ENCODE measurements at regions not wholly inside any gene's neighbourhood (a gene's known extent, or its start where the extent isn't known, plus 50 kb on each side); places are given as distances from the start of the nearest gene placed in this dataset.
"Not testable (repeated sequence)": the region's sequence is repeated elsewhere in the genome, so short reads cannot be mapped to it uniquely, and the experiment has no call there.

DNA sequence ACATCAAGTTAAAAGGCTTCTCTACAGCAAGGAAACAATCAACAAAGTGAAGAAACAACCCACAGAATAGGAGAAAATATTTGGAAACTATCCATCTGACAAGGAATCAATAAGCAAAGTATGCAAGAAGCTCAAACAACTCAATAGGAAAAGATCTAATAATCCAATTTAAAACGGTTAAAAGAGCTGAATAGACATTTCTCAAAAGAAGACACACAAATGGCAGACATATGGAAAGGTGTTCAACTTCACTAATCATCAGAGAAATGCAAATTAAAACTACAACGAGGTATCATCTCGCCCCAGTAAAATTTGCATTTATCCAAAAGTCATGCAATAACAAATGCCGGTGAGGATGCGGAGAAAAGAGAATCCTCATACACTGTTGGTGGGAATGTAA is 82.2 kb upstream of the NECTIN3 start:
- DNase-seq (ENCODE audit: low read depth, low spot score) = no peak

DNA sequence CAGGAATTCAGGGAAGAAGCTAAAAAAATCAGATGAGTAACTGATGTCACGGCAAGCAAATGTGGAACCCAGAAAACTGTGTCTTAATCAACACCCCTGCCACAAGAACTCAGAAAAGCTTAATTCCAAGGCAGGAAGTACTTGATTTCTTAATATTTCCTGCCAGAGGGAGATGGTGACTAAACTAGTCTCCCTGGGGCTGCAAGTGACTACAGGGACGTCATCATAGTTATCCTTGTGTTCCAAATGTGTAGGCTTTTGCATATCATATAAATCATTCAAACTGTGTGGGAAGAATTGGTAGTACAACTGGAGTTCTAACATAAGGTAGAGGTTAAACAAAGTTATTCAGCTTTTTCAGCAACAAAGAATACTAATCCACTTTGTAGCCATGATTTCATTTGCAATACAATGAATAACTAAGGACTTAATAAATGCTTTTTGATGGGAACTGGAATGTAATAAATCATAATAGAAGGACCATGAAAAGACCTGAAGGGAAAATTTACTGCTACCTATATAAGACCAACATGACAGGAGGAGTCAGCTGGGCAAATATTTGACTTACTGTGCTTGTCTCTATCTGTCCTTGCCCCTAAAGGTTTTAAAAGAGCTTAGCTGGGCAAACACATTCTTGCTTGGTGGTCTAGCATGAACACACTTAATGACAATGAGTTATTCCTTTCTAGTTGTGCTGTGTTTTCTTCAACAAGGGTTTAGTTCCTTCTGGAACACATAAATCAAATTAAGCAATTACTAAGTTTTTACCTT is 76.0 kb upstream of the NECTIN3 start:
- DNase-seq (ENCODE audit: low read depth, low spot score) = no peak

DNA sequence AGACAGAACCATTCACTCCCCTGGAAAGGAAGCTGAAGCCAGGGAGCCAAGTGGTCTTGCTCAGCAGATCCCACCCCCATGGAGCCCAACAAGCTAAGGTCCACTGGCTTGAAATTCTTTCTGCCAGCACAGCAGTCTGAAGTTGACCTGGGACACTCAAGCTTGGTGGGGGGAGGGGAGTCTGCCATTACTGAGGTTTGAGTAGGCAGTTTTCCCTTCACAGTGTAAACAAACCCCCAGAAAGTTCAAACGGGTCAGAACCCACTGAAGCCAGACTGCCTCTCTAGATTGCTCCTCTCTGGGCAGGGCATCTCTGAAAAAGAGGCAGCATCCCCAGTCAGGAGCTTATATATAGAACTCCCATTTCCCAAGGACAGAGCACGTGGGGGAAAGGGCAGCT is 72.8 kb upstream of the NECTIN3 start:
- not testable (repeated sequence) for DNase-seq (ENCODE audit: low read depth, low spot score)

DNA sequence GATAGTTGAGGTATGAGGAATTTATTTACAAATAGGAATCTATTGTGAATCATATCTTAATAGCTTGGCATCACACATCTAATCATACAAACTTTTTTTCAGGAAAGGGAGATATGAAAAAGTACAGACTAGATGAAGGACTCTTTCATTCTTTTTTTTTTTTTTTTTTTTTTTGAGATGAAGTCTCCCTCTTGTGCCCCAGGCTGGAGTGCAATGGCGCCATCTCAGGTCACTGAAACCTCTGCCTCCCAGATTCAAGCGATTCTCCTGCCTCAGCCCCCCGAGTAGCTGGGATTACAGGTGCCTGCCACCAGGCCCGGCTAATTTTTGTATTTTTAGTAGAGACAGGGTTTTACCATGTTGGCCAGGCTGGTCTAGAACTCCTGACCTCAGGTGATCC is 65.1 kb upstream of the NECTIN3 start:
- not testable (repeated sequence) for DNase-seq (ENCODE audit: low read depth, low spot score)

DNA sequence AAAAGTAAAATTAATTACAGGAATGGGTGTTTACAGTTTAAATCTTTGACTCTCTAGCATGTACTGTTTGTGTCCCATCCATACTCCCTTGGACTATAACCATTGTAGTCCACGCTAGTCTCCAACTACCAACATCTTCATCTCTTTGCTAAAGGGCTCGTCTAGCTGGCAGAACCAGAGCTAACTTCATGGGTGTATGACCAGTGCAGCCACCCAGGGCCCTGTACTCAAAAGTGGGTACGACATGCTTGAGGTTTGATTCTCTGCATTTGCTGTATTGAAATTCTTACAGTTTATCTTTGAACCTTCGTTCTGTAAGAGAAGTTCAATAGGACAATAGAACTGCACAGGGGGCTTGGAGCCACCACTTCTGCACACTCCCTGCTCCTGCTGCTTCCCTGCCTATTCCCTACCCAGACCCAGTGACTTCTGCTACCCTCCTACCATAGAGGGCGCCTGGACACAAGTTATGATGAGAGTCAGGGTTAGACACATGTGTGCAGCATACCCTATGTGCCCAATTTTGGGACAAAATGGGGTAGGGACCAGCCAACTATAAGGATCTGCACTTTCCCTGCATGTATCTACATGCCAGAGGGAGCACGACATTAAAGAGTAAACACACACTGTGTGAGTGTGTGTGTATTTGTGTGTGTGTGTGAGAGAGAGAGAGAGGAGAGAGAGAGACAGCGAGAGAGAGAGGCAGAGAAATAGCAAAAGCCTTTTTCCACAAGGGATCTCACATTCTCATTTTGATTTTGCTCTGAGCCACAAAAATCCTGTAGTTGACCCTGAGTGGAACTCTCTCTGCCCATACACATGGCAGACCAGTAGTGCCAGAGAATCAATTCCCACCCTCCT is 59.0 kb upstream of the NECTIN3 start:
- DNase-seq (ENCODE audit: low read depth, low spot score) = no peak

Measured in activated CD4-positive, CD25-positive, alpha-beta regulatory T cell treated with anti-CD3 and anti-CD28 coated beads, Interleukin-2, amount 50 U/mL, for 16 hours (primary cell).